RWPE1 (cell line): ENCODE measurements at regions not wholly inside any gene's neighbourhood (a gene's known extent, or its start where the extent isn't known, plus 50 kb on each side); places are given as distances from the start of the nearest gene placed in this dataset.

Source experiments
- CTCF ChIA-PET: fragments of 350-600 bp; sonication (Branson Sonifier 250); formaldehyde crosslinking; extraction: SDS; loops from one replicate; lab custom pipeline; 2021; lab: Yijun Ruan, JAX
- POLR2A ChIA-PET: fragments of 400-600 bp; formaldehyde crosslinking; extraction: SDS; loops from one replicate; lab custom pipeline; 2020; ENCODE audit warnings: antibody characterized with exemption; ENCODE audit not compliant: low non-redundant PET; lab: Yijun Ruan, JAX
- DNase-seq: peaks from one replicate; pipeline ENCODE4 v3.0.0; 2012; ENCODE audit warnings: low spot score
- H3K27ac ChIP-seq: fragments of 450-650 bp; 2 replicates; pipeline ENCODE4 v1.5.1; 2017
- CTCF ChIP-seq: fragments of 450-650 bp; conservative IDR thresholded peaks from 2 replicates; pipeline ENCODE4 v1.5.1; 2017; ENCODE audit warnings: low read depth, mild to moderate bottlenecking

GRCh38 chr17:72492494-72492893, 371.7 kb downstream of the SOX9 start:
- ChIA-PET POLR2A (no interaction called here), CTCF (interaction anchor here (0.6 kb wide), 1 partner anchor 33 kb away, joined by 3 read pairs; no protein-coding TSS in a partner anchor)
- TF ChIP-seq CTCF, result no peak
- DNase-seq, result no peak
- H3K27ac ChIP-seq, result no peak overlapping the region

- no peak overlapping the region for H3K27ac ChIP-seq
- DNase-seq, result no peak
- POLR2A ChIA-PET, result no interaction called here
- CTCF ChIA-PET, result no interaction called here
- no peak for TF ChIP-seq CTCF
These were observed 372.1 kb downstream of the SOX9 start for GRCh38 chr17:72492941-72493340.

GRCh38 chr17:72494566-72494965, 373.7 kb downstream of the SOX9 start:
- ChIA-PET POLR2A (no interaction called here), CTCF (interaction anchor here (0.7 kb wide), 1 partner anchor 695 kb away, joined by 3 read pairs; no protein-coding TSS in a partner anchor)
- no peak overlapping the region for H3K27ac ChIP-seq
- DNase-seq, result no peak
- no peak for TF ChIP-seq CTCF

- ChIA-PET CTCF (no interaction called here), POLR2A (interaction anchor here (0.6 kb wide), 1 partner anchor 31 kb away, joined by 5 read pairs; no protein-coding TSS in a partner anchor)
- no peak for TF ChIP-seq CTCF
- H3K27ac ChIP-seq, result no peak overlapping the region
- DNase-seq, result no peak
These were observed 375.6 kb downstream of the SOX9 start for GRCh38 chr17:72496461-72496860.

GRCh38 chr17:72497915-72498314, 377.1 kb downstream of the SOX9 start:
- CTCF ChIA-PET, result no interaction called here
- DNase-seq, result no peak
- POLR2A ChIA-PET, result no interaction called here
- TF ChIP-seq CTCF, result no peak
- no peak overlapping the region for H3K27ac ChIP-seq

GRCh38 chr17:72498364-72499210, 377.8 kb downstream of the SOX9 start:
- DNase-seq, result no peak
- ChIA-PET POLR2A (no interaction called here), CTCF (interaction anchor here (1.0 kb wide), 1 partner anchor 31 kb away, joined by 3 read pairs; no protein-coding TSS in a partner anchor)
- no peak for TF ChIP-seq CTCF
- no peak overlapping the region for H3K27ac ChIP-seq
